AG09319 (cell line): ENCODE measurements at regions not wholly inside any gene's neighbourhood (a gene's known extent, or its start where the extent isn't known, plus 50 kb on each side); places are given as distances from the start of the nearest gene placed in this dataset.
A peak's percentile ranks its signal among the peaks of the same experiment; 100 is the strongest.

ENCODE experiments used
- DNase-seq: peaks from one replicate; pipeline ENCODE4 v3.0.0-alpha.2; 2010; ENCODE audit warnings: low read depth; ENCODE audit errors: extremely low read depth
- TF ChIP-seq, protein P1 (sequence below): IDR thresholded peaks from 2 replicates; pipeline ENCODE4 v1.5.1; 2011; ENCODE audit warnings: low read depth, mild to moderate bottlenecking, inconsistent platforms, low read length, moderate library complexity

DNA sequence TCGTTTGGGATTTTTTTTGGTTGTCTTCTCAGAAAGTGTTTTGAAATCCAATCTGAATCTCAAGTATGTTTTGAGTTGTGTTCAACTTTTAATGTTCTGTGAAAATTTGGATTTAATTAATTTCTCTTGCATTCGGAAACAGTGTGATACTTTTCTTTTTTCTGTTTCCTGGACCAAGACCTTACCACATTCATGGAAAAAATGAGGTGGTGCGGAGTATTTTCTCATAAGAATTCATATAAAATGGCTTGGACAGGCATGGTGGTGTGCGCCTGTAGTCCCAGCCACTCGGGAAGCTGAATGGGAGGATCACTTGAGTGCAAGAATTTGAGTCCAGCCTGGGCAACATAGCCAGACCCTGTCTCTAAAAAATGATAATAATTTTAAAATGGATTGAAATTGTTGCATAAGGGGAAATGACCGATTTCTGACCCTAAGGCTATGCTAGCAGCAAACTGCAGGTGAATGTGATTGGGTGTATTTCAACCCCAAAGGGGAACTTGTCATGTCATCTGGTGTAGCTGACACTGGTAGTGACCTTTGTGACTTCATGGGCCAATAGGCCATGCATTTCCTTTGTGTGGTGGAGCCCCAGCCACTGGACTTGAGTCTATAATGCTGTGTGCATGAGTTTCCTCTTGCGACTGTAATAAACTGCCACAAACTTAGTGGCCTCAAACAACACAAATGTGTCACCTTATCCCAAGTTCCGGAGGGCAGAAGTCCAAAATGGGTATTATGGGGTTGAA, 123.5 kb upstream of the RFLNA start:
- TF ChIP-seq, protein P1, sequence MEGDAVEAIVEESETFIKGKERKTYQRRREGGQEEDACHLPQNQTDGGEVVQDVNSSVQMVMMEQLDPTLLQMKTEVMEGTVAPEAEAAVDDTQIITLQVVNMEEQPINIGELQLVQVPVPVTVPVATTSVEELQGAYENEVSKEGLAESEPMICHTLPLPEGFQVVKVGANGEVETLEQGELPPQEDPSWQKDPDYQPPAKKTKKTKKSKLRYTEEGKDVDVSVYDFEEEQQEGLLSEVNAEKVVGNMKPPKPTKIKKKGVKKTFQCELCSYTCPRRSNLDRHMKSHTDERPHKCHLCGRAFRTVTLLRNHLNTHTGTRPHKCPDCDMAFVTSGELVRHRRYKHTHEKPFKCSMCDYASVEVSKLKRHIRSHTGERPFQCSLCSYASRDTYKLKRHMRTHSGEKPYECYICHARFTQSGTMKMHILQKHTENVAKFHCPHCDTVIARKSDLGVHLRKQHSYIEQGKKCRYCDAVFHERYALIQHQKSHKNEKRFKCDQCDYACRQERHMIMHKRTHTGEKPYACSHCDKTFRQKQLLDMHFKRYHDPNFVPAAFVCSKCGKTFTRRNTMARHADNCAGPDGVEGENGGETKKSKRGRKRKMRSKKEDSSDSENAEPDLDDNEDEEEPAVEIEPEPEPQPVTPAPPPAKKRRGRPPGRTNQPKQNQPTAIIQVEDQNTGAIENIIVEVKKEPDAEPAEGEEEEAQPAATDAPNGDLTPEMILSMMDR, result no peak
- DNase-seq, result no peak

DNA sequence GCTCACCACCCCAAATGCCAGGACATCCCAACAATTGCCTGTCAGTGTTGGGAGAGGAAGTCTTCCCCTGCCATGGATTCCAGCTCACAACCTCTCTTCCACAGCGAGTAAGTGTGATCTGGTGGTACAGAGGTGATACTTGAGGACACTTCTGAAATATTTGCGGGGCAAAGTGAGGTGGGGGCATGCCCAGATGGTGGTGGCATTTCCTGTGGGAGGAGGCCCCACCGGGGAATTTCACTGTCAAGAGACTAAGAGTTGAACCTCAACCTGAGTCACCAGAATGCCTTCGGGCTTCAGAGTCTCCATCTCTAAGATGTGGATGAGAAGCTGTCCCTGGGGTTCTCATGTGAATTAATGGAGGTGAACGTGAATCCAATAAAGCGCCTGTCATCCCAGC, 122.3 kb upstream of the RFLNA start:
- DNase-seq, result no peak
- TF ChIP-seq, protein P1, result no peak

DNA sequence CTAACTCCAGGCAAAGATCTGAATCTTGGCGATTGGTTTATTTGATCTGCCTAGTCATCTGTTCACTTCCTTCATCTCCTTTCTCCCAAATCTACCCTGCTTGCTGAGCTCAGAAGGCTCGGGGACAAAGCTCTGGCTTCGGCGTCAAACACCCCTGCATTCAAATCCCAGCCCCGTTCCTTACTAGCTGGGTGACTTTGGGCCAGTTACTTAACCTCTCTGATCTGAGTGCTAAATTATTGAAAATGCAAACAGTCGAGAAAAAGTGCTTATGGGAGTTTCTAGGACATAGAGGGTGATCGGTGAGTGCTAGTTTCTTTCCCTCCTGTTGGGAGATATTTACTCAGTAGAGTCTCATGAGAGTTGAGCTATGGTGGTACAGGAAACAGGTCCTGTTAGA, 121.2 kb upstream of the RFLNA start:
- no peak for DNase-seq
- TF ChIP-seq, protein P1, result no peak

DNA sequence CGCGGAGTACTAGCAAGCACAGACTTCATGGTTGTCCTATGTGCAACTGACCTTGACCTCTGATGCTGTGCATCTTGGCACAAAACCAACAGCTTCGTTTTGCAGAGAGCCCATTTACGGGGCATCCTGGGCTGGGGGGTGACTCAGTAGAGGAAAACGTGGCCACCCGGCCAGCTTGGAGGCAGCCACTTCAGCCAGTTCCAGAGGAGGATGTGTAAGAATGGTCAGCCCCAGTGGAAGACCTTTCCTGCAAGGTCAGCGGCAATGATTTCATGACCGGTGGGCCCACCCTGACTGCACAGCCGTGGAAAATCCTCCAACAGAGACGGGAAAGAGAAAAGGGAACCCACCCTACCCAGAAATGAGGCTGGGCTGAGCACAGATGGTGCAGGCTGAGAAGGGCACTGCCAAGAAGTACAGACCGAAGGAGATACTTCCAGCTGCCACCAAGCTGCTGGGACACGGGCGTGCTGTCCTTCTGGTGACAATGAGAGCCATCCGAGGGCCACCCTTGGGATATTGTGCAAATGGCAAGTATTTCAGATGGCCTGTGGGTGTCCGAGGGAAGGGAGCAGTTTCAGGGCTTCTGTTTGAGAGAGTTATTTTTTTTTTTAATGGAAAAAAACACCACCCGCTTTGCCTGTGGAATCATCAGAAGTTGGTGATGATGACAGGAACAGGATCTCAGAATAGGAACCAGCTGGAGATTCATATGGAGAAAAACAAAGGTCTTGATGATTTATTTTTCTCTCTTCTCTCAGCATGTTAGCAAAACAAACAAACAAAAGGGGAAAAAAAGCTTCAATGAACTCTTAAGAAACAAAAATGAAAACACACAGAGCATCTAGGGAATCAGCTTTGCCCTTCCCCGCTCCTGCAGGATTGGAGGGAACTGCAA, 120.2 kb upstream of the RFLNA start:
- DNase-seq, result peak; percentile 42
- TF ChIP-seq, protein P1, result no peak

DNA sequence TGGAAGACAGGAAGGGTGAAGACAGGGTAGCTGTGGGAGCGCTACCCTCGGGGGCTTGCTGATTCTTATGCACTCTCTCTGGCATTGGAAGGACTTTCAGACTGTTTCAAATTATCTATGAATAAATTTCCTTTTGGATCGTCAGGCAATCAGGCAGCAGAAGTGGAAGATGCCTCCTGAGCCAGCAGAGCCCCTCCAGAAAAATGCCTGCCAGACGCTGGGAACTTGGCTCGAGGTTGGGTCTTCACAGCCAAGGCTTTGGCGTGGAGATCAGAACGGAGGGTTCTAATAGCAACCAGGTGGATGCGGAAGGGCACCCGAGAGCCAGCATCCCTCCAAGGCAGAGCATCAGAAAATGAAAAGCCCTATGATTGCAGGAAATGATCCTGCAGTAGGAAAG, 119.2 kb upstream of the RFLNA start:
- no peak for DNase-seq

DNA sequence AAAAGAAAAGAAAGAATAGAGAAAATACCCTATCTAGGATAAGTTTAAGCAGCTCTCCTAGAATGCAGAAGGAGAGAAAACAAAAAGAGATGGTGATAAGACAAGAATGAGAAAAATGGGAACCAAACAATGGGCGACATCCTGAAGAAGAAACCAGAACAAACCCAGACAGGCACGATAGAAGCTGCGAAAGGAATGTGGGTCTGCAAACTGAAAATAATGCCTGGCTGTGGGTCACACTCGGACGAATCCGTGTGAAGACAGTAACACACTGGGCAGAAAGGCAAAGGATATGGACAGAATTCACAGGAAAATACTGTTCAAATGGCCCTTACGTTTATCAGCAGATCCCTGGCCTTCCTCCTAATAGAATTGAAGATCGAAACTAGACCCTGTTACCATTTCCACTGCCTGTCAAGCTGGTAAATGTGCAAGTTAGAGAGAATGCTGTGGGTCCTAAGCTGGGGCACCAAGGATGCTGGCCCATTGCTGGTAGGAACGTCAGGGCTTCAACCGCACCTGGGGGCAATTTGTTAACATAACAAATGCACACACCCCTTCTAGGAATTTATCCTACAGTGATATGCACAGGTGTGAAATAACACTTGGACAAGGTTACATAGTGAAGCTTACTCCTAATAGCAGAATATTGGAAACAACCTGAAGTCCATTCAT, 117.5 kb upstream of the RFLNA start:
- DNase-seq, result no peak
- TF ChIP-seq, protein P1, result no peak

More for the DNA sequence above, 119.2 kb upstream of the RFLNA start:
- TF ChIP-seq, protein P1, result no peak
